ENCODE measurements at regions not wholly inside any gene's neighbourhood (a gene's known extent, or its start where the extent isn't known, plus 50 kb on each side); places are given as distances from the start of the nearest gene placed in this dataset.

DNA sequence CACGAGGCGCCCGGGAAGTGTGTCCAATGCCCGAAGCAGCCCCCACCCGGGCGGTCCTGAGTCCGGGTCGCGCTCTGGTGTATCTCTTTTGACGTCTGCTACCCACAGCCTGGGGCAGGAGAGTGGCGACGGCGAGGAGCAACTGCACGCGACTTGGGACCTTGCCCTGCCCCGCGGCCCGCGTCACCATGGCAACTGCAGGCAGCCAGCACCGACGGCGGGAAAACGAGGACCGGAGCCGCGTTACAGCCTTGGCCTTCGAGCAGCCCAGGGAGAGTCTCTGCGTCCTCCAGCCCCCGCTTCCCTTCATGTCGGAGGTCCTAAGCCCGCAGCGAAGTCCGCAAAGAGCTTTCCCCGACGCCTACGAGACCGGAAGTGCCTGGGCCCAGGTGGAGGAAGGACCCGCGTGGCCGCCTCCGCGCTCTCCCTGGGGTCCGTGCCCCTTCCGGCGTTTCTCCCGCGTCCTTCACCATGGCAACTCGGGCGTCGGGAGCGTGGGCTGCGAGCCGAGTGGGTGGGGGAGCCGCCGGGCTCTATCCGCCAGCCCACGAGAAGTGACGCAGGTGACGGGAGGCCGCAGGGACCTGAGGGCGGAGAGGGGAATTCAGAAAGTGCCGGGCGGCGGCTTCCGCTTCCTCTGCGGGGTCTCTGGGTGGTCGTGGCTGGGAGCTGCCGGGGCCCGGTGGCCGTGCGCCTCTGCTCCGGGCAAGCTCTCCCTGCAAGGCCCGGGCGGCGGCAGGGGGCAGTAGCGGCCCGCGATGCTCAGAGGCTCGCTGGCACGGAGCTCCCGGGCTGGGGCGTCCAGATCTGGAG is 88.6 kb upstream of the TGM3 start (continued):
- TF ChIP-seq, protein P1, sequence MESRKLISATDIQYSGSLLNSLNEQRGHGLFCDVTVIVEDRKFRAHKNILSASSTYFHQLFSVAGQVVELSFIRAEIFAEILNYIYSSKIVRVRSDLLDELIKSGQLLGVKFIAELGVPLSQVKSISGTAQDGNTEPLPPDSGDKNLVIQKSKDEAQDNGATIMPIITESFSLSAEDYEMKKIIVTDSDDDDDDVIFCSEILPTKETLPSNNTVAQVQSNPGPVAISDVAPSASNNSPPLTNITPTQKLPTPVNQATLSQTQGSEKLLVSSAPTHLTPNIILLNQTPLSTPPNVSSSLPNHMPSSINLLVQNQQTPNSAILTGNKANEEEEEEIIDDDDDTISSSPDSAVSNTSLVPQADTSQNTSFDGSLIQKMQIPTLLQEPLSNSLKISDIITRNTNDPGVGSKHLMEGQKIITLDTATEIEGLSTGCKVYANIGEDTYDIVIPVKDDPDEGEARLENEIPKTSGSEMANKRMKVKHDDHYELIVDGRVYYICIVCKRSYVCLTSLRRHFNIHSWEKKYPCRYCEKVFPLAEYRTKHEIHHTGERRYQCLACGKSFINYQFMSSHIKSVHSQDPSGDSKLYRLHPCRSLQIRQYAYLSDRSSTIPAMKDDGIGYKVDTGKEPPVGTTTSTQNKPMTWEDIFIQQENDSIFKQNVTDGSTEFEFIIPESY (IDR thresholded peaks at IDR 0.05): no peak
- TF ChIP-seq, protein P2, sequence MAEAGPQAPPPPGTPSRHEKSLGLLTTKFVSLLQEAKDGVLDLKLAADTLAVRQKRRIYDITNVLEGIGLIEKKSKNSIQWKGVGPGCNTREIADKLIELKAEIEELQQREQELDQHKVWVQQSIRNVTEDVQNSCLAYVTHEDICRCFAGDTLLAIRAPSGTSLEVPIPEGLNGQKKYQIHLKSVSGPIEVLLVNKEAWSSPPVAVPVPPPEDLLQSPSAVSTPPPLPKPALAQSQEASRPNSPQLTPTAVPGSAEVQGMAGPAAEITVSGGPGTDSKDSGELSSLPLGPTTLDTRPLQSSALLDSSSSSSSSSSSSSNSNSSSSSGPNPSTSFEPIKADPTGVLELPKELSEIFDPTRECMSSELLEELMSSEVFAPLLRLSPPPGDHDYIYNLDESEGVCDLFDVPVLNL (IDR thresholded peaks at IDR 0.05; ENCODE audit: low read depth, low read length): 0 out of 2 replicates have a peak, but pooled peaks have one; percentile 34
- TF ChIP-seq, protein P3, sequence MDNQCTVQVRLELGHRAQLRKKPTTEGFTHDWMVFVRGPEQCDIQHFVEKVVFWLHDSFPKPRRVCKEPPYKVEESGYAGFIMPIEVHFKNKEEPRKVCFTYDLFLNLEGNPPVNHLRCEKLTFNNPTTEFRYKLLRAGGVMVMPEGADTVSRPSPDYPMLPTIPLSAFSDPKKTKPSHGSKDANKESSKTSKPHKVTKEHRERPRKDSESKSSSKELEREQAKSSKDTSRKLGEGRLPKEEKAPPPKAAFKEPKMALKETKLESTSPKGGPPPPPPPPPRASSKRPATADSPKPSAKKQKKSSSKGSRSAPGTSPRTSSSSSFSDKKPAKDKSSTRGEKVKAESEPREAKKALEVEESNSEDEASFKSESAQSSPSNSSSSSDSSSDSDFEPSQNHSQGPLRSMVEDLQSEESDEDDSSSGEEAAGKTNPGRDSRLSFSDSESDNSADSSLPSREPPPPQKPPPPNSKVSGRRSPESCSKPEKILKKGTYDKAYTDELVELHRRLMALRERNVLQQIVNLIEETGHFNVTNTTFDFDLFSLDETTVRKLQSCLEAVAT (IDR thresholded peaks at IDR 0.05): peak; percentile 41; the same call in 1 of the 2 replicates
- TF ChIP-seq CREM (IDR thresholded peaks at IDR 0.05; ENCODE audit: low read depth) (peak; percentile 74; the same call in 1 of the 2 replicates), EZH2 (IDR thresholded peaks at IDR 0.05; ENCODE audit: borderline replicate concordance, control insufficient read depth, low read depth, low read length) (no peak), ZSCAN29 (IDR thresholded peaks at IDR 0.05) (no peak), BHLHE40 (IDR thresholded peaks at IDR 0.05; ENCODE audit: borderline replicate concordance in 1 of 2, low read depth in 2 of 2, low read length in 1 of 2) (peak; percentile 64 to 87), TBL1XR1 (IDR thresholded peaks at IDR 0.05; ENCODE audit: low read depth, low read length) (0 out of 2 replicates have a peak, but pooled peaks have one; percentile 69), MYB (IDR thresholded peaks at IDR 0.05; ENCODE audit: borderline replicate concordance, low read depth, low read length) (no peak), DPF2 (IDR thresholded peaks at IDR 0.05) (peak; percentile 92), CREB1 (IDR thresholded peaks at IDR 0.05; ENCODE audit: low read depth) (0 out of 2 replicates have a peak, but pooled peaks have one; percentile 43), MYC (IDR thresholded peaks at IDR 0.05; ENCODE audit: insufficient read depth, insufficient read length, insufficient replicate concordance, low read length, severe bottlenecking) (no peak), TCF3 (IDR thresholded peaks at IDR 0.05; ENCODE audit: borderline replicate concordance, insufficient read depth, low read depth, low read length) (no peak), LARP7 (IDR thresholded peaks at IDR 0.05) (peak; percentile 49; the same call in 1 of the 2 replicates), EED (IDR thresholded peaks at IDR 0.05; ENCODE audit: low read depth) (0 out of 2 replicates have a peak, but pooled peaks have one; percentile 11)
- TF ChIP-seq, protein P4, sequence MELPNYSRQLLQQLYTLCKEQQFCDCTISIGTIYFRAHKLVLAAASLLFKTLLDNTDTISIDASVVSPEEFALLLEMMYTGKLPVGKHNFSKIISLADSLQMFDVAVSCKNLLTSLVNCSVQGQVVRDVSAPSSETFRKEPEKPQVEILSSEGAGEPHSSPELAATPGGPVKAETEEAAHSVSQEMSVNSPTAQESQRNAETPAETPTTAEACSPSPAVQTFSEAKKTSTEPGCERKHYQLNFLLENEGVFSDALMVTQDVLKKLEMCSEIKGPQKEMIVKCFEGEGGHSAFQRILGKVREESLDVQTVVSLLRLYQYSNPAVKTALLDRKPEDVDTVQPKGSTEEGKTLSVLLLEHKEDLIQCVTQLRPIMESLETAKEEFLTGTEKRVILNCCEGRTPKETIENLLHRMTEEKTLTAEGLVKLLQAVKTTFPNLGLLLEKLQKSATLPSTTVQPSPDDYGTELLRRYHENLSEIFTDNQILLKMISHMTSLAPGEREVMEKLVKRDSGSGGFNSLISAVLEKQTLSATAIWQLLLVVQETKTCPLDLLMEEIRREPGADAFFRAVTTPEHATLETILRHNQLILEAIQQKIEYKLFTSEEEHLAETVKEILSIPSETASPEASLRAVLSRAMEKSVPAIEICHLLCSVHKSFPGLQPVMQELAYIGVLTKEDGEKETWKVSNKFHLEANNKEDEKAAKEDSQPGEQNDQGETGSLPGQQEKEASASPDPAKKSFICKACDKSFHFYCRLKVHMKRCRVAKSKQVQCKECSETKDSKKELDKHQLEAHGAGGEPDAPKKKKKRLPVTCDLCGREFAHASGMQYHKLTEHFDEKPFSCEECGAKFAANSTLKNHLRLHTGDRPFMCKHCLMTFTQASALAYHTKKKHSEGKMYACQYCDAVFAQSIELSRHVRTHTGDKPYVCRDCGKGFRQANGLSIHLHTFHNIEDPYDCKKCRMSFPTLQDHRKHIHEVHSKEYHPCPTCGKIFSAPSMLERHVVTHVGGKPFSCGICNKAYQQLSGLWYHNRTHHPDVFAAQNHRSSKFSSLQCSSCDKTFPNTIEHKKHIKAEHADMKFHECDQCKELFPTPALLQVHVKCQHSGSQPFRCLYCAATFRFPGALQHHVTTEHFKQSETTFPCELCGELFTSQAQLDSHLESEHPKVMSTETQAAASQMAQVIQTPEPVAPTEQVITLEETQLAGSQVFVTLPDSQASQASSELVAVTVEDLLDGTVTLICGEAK (IDR thresholded peaks at IDR 0.05; ENCODE audit: borderline replicate concordance): peak; percentile 67
- TF ChIP-seq, protein P5, sequence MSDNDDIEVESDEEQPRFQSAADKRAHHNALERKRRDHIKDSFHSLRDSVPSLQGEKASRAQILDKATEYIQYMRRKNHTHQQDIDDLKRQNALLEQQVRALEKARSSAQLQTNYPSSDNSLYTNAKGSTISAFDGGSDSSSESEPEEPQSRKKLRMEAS (IDR thresholded peaks at IDR 0.05; ENCODE audit: low read depth, low read length): peak; percentile 37; the same call in 1 of the 2 replicates
- TF ChIP-seq, protein P6, sequence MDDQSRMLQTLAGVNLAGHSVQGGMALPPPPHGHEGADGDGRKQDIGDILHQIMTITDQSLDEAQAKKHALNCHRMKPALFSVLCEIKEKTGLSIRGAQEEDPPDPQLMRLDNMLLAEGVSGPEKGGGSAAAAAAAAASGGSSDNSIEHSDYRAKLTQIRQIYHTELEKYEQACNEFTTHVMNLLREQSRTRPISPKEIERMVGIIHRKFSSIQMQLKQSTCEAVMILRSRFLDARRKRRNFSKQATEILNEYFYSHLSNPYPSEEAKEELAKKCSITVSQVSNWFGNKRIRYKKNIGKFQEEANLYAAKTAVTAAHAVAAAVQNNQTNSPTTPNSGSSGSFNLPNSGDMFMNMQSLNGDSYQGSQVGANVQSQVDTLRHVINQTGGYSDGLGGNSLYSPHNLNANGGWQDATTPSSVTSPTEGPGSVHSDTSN (IDR thresholded peaks at IDR 0.05; ENCODE audit: insufficient replicate concordance, low read depth, low read length): no peak

Measured in GM12878 (cell line).